Neural cell (in vitro differentiated cells): ENCODE measurements at regions not wholly inside any gene's neighbourhood (a gene's known extent, or its start where the extent isn't known, plus 50 kb on each side); places are given as distances from the start of the nearest gene placed in this dataset.

ENCODE experiments used
- H2AFZ ChIP-seq: fragments of 200-600, 300-800 bp; sonication (generic), shearing (Covaris generic); 2 replicates; pipeline ENCODE4 v1.6.0; 2014; ENCODE audit warnings: low read depth, mild to moderate bottlenecking, antibody characterized with exemption, low read length, moderate library complexity
- H3F3A ChIP-seq: fragments of 200-600 bp; shearing (Covaris generic); 2 replicates; pipeline ENCODE4 v1.6.1; 2016; ENCODE audit warnings: mild to moderate bottlenecking, moderate library complexity, mixed read lengths, antibody characterized with exemption, low read length; ENCODE audit not compliant: insufficient read depth, poor library complexity, severe bottlenecking
- H3K27ac ChIP-seq: fragments of 200-600, 300-800 bp; sonication (generic), shearing (Covaris generic); 2 replicates; pipeline ENCODE4 v1.5.1; 2014; ENCODE audit warnings: mild to moderate bottlenecking, low read length, moderate library complexity
- H3K27me3 ChIP-seq: fragments of 300-800, 200-600 bp; sonication (generic), shearing (Covaris generic); 2 replicates; pipeline ENCODE4 v1.6.0; 2014; ENCODE audit warnings: mild to moderate bottlenecking, low read depth, low read length, moderate library complexity; ENCODE audit not compliant: insufficient read depth
- H3K36me3 ChIP-seq: fragments of 300-800, 200-600 bp; sonication (generic), shearing (Covaris generic); 2 replicates; pipeline ENCODE4 v1.5.1; 2014; ENCODE audit warnings: mild to moderate bottlenecking, antibody characterized with exemption, low read length, moderate library complexity; ENCODE audit not compliant: insufficient read depth
- H3K4me2 ChIP-seq: fragments of 300-800, 200-600 bp; sonication (generic), shearing (Covaris generic); 2 replicates; pipeline ENCODE4 v1.6.0; 2014; ENCODE audit warnings: mild to moderate bottlenecking, low read length
- H3K4me3 ChIP-seq: fragments of 300-800, 200-600 bp; sonication (generic), shearing (Covaris generic); 2 replicates; pipeline ENCODE4 v1.5.1; 2014; ENCODE audit warnings: mild to moderate bottlenecking, low read length, moderate library complexity
- H3K79me2 ChIP-seq: fragments of 200-600 bp; shearing (Covaris generic); replicated peaks from 2 replicates; pipeline ENCODE4 v1.6.0; 2014; ENCODE audit warnings: mild to moderate bottlenecking, low read length, moderate library complexity; ENCODE audit not compliant: insufficient read depth
- H3K9ac ChIP-seq: fragments of 300-800, 200-600 bp; sonication (generic), shearing (Covaris generic); 2 replicates; pipeline ENCODE4 v1.6.1; 2016; ENCODE audit warnings: mild to moderate bottlenecking, low read length, mixed read lengths
- H3K9me2 ChIP-seq: fragments of 200-600 bp; shearing (Covaris generic); 2 replicates; pipeline ENCODE4 v1.6.1; 2016; ENCODE audit warnings: mild to moderate bottlenecking, low read length, mixed read lengths; ENCODE audit not compliant: insufficient read depth
- H3K9me3 ChIP-seq: fragments of 200-600, 300-800 bp; sonication (generic), shearing (Covaris generic); 2 replicates; pipeline ENCODE4 v1.6.1; 2016; ENCODE audit warnings: mild to moderate bottlenecking, mixed run types, low read length, moderate library complexity, mixed read lengths
- H4K20me1 ChIP-seq: fragments of 200-600 bp; shearing (Covaris generic); 2 replicates; pipeline ENCODE4 v1.6.1; 2016; ENCODE audit warnings: mild to moderate bottlenecking, mixed run types; ENCODE audit not compliant: insufficient read depth
- CTCF ChIP-seq: fragments of 450-650 bp; IDR thresholded peaks from 2 replicates; pipeline ENCODE4 v1.5.1; 2014; ENCODE audit warnings: antibody characterized with exemption, mild to moderate bottlenecking, moderate library complexity; ENCODE audit not compliant: poor library complexity, severe bottlenecking
- EP300 ChIP-seq: fragments of 450-650 bp; conservative IDR thresholded peaks from 2 replicates; pipeline ENCODE4 v1.6.1; 2014; ENCODE audit warnings: antibody characterized with exemption, mild to moderate bottlenecking, moderate library complexity; ENCODE audit not compliant: poor library complexity, severe bottlenecking
- EZH2 ChIP-seq: fragments of 200-600, 300-800 bp; shearing (Covaris generic), sonication (generic); IDR thresholded peaks from 2 replicates; pipeline ENCODE4 v1.6.1; 2014; ENCODE audit warnings: antibody characterized with exemption, low read length, borderline replicate concordance, mild to moderate bottlenecking; ENCODE audit not compliant: insufficient read depth, poor library complexity, severe bottlenecking
- MXI1 ChIP-seq: fragments of 450-650 bp; conservative IDR thresholded peaks from 2 replicates; pipeline ENCODE4 v1.6.1; 2014; ENCODE audit warnings: antibody characterized with exemption, mild to moderate bottlenecking; ENCODE audit not compliant: poor library complexity, severe bottlenecking
- POLR2AphosphoS5 ChIP-seq: IDR thresholded peaks from 2 replicates; pipeline ENCODE4 v1.6.1; 2012
- RAD21 ChIP-seq: fragments of 450-650 bp; conservative IDR thresholded peaks from 2 replicates; pipeline ENCODE4 v1.6.1; 2014; ENCODE audit warnings: antibody characterized with exemption, mild to moderate bottlenecking, moderate library complexity
- REST ChIP-seq: IDR thresholded peaks from 2 replicates; pipeline ENCODE4 v1.6.1; 2012; ENCODE audit warnings: borderline replicate concordance
- SMC3 ChIP-seq: fragments of 450-650 bp; conservative IDR thresholded peaks from 2 replicates; pipeline ENCODE4 v1.6.1; 2014; ENCODE audit warnings: antibody characterized with exemption, mild to moderate bottlenecking, moderate library complexity; ENCODE audit not compliant: poor library complexity
- TAF1 ChIP-seq: IDR thresholded peaks from 2 replicates; pipeline ENCODE4 v1.6.1; 2012; ENCODE audit warnings: low read depth

- Histone ChIP-seq H3K27ac (no peak overlapping the region), H3K9me2 (no peaks in the 10 kb centered on the region), H3K36me3 (no peaks in the 10 kb centered on the region), H3K4me3 (no peak overlapping the region), H3K9ac (no peak overlapping the region), H3K4me2 (no peak overlapping the region), H3K27me3 (no peaks in the 10 kb centered on the region), H2AFZ (no peak overlapping the region), H3K79me2 (no peaks in the 10 kb centered on the region), H3F3A (no peaks in the 10 kb centered on the region), H3K9me3 (no peaks in the 10 kb centered on the region), H4K20me1 (no peaks in the 10 kb centered on the region)
- no peak for TF ChIP-seq EZH2
- TF ChIP-seq SMC3: no peak
- no peak for TF ChIP-seq CTCF
- TF ChIP-seq RAD21: no peak
- no peak for TF ChIP-seq MXI1
- TF ChIP-seq EP300: no peak
- TF ChIP-seq POLR2AphosphoS5: no peak
- TF ChIP-seq REST: no peak
- no peak for TF ChIP-seq TAF1
These were observed 923.3 kb downstream of the KCNA4 start for GRCh38 chr11:29093416-29094120.

- H3K79me2 ChIP-seq: no peaks in the 10 kb centered on the region
- no peaks in the 10 kb centered on the region for H3F3A ChIP-seq
- H3K4me3 ChIP-seq: no peak overlapping the region
- H3K4me2 ChIP-seq: no peak overlapping the region
- H3K9ac ChIP-seq: no peak overlapping the region
- H2AFZ ChIP-seq: no peak overlapping the region
- no peak overlapping the region for H3K27ac ChIP-seq
- H3K9me2 ChIP-seq: no peaks in the 10 kb centered on the region
- no peak for TF ChIP-seq POLR2AphosphoS5
- no peak for TF ChIP-seq TAF1
- no peak for TF ChIP-seq EP300
- TF ChIP-seq CTCF: no peak
- no peak for TF ChIP-seq REST
- TF ChIP-seq SMC3: no peak
- no peak for TF ChIP-seq MXI1
- TF ChIP-seq RAD21: no peak
- TF ChIP-seq EZH2: no peak
- no peaks in the 10 kb centered on the region for H3K36me3 ChIP-seq
- no peaks in the 10 kb centered on the region for H4K20me1 ChIP-seq
- no peaks in the 10 kb centered on the region for H3K9me3 ChIP-seq
- H3K27me3 ChIP-seq: no peaks in the 10 kb centered on the region
These were observed 929.5 kb downstream of the KCNA4 start for GRCh38 chr11:29087200-29087812.
